ENCODE measurements at regions not wholly inside any gene's neighbourhood (a gene's known extent, or its start where the extent isn't known, plus 50 kb on each side); places are given as distances from the start of the nearest gene placed in this dataset.

GRCh38 chr5:148902478-148902877, 76.1 kb downstream of the ADRB2 start:
- TF ChIP-seq CTCF (IDR thresholded peaks at IDR 0.05) (no peak), POLR2A (IDR thresholded peaks at IDR 0.05) (no peak)
